Spleen (tissue), 11 donors: ENCODE measurements at regions not wholly inside any gene's neighbourhood (a gene's known extent, or its start where the extent isn't known, plus 50 kb on each side); places are given as distances from the start of the nearest gene placed in this dataset.

Source experiments
- DNase-seq: peaks from one replicate; pipeline ENCODE4 v3.0.0-alpha.2; 2020
- H3K27ac ChIP-seq, 8 donors: fragments of 200-600 bp; sonication (generic) in 7 of 8; 1 replicate in 4 of 8; 2 replicates in 4 of 8; pipeline versions ENCODE4 v1.5.0 to v1.8.0; 2016 to 2021; ENCODE audit warnings: inconsistent platforms in 4 of 8, mild to moderate bottlenecking in 4 of 8, moderate library complexity in 1 of 8
- H3K27me3 ChIP-seq, 7 donors: fragments of 200-600 bp; sonication (generic) in 6 of 7; replicated peaks in 1 of 7; 1 replicate in 4 of 7; 2 replicates in 3 of 7; pipeline versions ENCODE4 v1.5.0 to v1.8.0; 2016 to 2021; ENCODE audit warnings: inconsistent platforms in 3 of 7, mild to moderate bottlenecking in 1 of 7
- H3K36me3 ChIP-seq, 6 donors: fragments of 200-600 bp; sonication (generic) in 5 of 6; 1 replicate in 4 of 6; 2 replicates in 2 of 6; pipeline versions ENCODE4 v1.5.0 to v1.8.0; 2016 to 2021; ENCODE audit warnings: inconsistent platforms in 2 of 6
- H3K4me1 ChIP-seq, 6 donors: fragments of 200-600 bp; sonication (generic) in 5 of 6; 1 replicate in 3 of 6; 2 replicates in 3 of 6; pipeline versions ENCODE4 v1.5.0 to v1.8.0; 2016 to 2021; ENCODE audit warnings: inconsistent platforms in 3 of 6
- H3K4me3 ChIP-seq, 8 donors: fragments of 200-600 bp; sonication (generic) in 7 of 8; 1 replicate in 4 of 8; 2 replicates in 4 of 8; pipeline versions ENCODE4 v1.5.0 to v1.8.0; 2016 to 2021; ENCODE audit warnings: inconsistent platforms in 4 of 8, mild to moderate bottlenecking in 4 of 8, moderate library complexity in 2 of 8
- H3K9me3 ChIP-seq, 8 donors: fragments of 200-600 bp; sonication (generic) in 7 of 8; 1 replicate in 4 of 8; 2 replicates in 4 of 8; pipeline versions ENCODE4 v1.5.0 to v1.8.0; 2016 to 2021; ENCODE audit warnings: inconsistent platforms in 4 of 8
- POLR2A ChIP-seq, 3 donors: fragments of 450-650 bp; IDR thresholded peaks; one replicate each; pipeline ENCODE4 v1.5.1; 2017; ENCODE audit warnings: antibody characterized with exemption in 3 of 3, mild to moderate bottlenecking in 1 of 3
- POLR2AphosphoS5 ChIP-seq, 3 donors: sonication (generic); formaldehyde crosslinking; IDR thresholded peaks; one replicate each; pipeline ENCODE4 v1.5.1; 2017; ENCODE audit warnings: antibody characterized with exemption in 3 of 3
- WGBS, 5 donors: extraction: QIAGEN DNeasy Blood & Tissue Kit in 3 of 5; methylation state at CpG; one replicate each; pipeline versions ENCODE4 v1.1.5 to v1.1.7; 2013 to 2018; 5-methylcytosine and 5-hydroxymethylcytosine counted together
- intact Hi-C: fragments of 100-400 bp; cut with DNase I; formaldehyde crosslinking; loops from one replicate; pipeline ENCODE4 v1.15.0; 2023; ENCODE audit warnings: low total_unique reads
- TF ChIP-seq, protein P1 (sequence below), 11 experiments: fragments of 200-600 bp in 7 of 11; fragments of 450-650 bp in 4 of 11; sonication (generic) in 4 of 11; IDR thresholded peaks in 8 of 11; conservative IDR thresholded peaks in 3 of 11; 1 replicate in 7 of 11; 2 replicates in 4 of 11; pipeline versions ENCODE4 v1.4.0 to v1.8.0; 2016 to 2021; ENCODE audit warnings: antibody characterized with exemption in 11 of 11, inconsistent platforms in 4 of 11, mild to moderate bottlenecking in 1 of 11
- donor health status: healthy with polysubstance abuse.
- donor health status: DM: no; HTN: no; CAD: no; lungs with moderate emphysema.
- donor health status: DM: no; HTN: no; CAD: no.
- donor health status: Bipolar disorder and iron deficiency.
- donor health status: healthy.
- donor health status: DM: no; HTN: no; CAD: no.
- donor health status: DM: yes; HTN: yes; CAD: no.

DNA sequence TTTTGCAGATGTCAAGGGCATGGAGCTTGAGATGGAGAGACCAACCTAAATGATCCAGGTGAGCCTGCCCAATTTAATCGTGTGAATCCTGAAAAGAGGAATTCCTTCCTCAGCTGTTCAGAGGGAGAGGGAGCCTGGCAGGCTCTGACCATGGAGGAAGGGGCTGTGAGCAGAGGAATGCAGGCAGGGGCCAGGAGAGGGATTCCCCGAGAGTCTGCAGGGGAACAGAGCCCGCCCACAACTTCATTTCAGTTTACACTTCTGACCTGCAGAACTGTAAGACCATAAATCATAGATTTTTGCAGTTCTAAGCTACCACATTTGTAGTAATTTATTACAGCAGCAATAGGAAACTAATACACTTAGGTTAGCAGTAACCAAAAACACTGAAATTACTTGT, 164.1 kb downstream of the TBXT start:
- TF ChIP-seq POLR2AphosphoS5 (IDR thresholded peaks at IDR 0.05), result no peak
- TF ChIP-seq, protein P1, sequence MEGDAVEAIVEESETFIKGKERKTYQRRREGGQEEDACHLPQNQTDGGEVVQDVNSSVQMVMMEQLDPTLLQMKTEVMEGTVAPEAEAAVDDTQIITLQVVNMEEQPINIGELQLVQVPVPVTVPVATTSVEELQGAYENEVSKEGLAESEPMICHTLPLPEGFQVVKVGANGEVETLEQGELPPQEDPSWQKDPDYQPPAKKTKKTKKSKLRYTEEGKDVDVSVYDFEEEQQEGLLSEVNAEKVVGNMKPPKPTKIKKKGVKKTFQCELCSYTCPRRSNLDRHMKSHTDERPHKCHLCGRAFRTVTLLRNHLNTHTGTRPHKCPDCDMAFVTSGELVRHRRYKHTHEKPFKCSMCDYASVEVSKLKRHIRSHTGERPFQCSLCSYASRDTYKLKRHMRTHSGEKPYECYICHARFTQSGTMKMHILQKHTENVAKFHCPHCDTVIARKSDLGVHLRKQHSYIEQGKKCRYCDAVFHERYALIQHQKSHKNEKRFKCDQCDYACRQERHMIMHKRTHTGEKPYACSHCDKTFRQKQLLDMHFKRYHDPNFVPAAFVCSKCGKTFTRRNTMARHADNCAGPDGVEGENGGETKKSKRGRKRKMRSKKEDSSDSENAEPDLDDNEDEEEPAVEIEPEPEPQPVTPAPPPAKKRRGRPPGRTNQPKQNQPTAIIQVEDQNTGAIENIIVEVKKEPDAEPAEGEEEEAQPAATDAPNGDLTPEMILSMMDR (IDR thresholded peaks at IDR 0.05 in 8 of 11, conservative IDR thresholded peaks at IDR 0.05 in 3 of 11), result no peak
- DNase-seq, result no peak
- WGBS, 5 donors, result 26 to 55% (median 39%) methylated on average over 3 of the region's 3 CpGs
- H3K4me1 ChIP-seq, result peaks cover 0 to 34% (median 13%) of the 10 kb centered on the region in 6 donors
- H3K36me3 ChIP-seq, result no peaks in the 10 kb centered on the region
- H3K27ac ChIP-seq, result no peak overlapping the region
- no peak overlapping the region for H3K4me3 ChIP-seq
- intact Hi-C loops, result no loop called here
- peaks cover 4 to 79% (median 37%) of the 10 kb centered on the region in 7 donors for H3K27me3 ChIP-seq
- H3K9me3 ChIP-seq, result no peaks in the 10 kb centered on the region

DNA sequence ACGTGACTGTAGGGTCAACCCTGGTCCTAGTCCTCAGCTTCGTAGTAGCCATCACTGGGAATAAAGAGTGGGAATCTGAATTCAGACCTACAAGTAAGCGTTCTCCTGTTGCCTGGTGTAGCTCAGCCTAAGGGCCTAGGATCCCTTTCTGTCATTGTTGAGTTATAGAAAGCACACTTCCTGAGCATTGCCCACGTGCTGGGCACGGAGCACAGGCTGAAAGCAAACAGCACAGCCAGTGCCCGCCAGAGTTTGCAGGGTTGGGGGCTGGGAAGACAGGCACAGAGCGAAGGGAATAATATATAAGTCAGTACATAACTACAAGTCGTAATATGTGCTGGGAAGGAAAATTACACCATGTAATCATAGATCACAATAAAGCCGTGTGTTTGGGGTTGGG, 166.3 kb downstream of the TBXT start:
- Histone ChIP-seq H3K36me3 (no peaks in the 10 kb centered on the region), H3K27ac (no peak overlapping the region), H3K4me1 (peaks cover 0 to 13% (median 6%) of the 10 kb centered on the region in 6 donors), H3K27me3 (peaks cover 0 to 59% (median 19%) of the 10 kb centered on the region in 7 donors), H3K9me3 (no peaks in the 10 kb centered on the region), H3K4me3 (no peak overlapping the region)
- intact Hi-C loops, result no loop called here
- TF ChIP-seq, protein P1 (IDR thresholded peaks at IDR 0.05 in 8 of 11, conservative IDR thresholded peaks at IDR 0.05 in 3 of 11), result no peak
- TF ChIP-seq POLR2AphosphoS5 (IDR thresholded peaks at IDR 0.05) (no peak), POLR2A (IDR thresholded peaks at IDR 0.05) (no peak)
- 57 to 61% (median 59%) methylated on average over 9 of the region's 9 CpGs for WGBS, 5 donors
- DNase-seq, result no peak

DNA sequence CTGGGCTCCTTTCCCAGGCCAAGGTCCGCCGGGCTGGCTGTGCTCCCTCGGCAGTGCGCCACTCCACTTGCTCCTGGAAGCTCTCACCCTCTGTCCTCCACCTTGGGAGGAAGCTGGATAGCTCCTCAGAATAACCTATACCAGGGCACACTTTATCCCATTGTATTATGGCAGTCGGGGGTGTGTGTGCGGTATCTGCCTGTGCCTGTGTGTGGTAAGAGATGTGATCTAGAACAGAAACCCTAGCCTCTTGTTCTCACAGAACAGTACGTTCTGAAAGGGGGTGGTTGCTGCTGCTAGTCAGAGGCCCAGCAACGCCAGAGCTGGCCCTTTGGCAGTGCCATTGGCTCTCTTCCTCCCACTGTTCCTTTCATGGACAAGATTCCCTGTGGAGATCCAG, 168.4 kb downstream of the TBXT start:
- 85 to 94% (median 90%) methylated on average over 8 of the region's 8 CpGs for WGBS, 5 donors
- Histone ChIP-seq H3K4me1 (no peaks in the 10 kb centered on the region), H3K36me3 (no peaks in the 10 kb centered on the region), H3K9me3 (no peaks in the 10 kb centered on the region), H3K27me3 (peaks cover 0 to 38% (median 0%) of the 10 kb centered on the region in 7 donors), H3K27ac (no peak overlapping the region), H3K4me3 (no peak overlapping the region)
- TF ChIP-seq POLR2AphosphoS5 (IDR thresholded peaks at IDR 0.05) (no peak), POLR2A (IDR thresholded peaks at IDR 0.05) (no peak)
- TF ChIP-seq, protein P1 (IDR thresholded peaks at IDR 0.05 in 8 of 11, conservative IDR thresholded peaks at IDR 0.05 in 3 of 11), result no peak
- no peak for DNase-seq
- intact Hi-C loops, result no loop called here

DNA sequence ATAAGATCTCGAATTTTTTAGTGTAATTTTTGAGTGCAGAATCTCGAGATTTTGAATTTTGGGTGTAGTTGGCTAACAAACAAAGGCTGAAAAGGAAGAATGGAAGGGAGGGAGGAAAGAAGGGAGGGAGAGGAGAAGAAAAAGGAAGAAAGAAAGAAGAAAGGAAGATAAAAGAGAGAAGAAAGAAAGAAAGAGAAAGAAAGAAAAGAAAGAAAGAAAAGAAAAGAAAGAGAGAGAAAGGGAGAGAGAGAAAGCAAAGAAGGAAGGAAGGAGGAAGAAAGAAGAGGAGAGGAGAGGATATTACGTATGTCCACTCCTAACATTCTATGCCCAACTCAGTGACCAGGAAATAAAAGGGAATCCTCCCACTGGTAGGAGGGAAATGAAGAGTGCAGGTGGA, 169.6 kb downstream of the TBXT start:
- Histone ChIP-seq H3K27me3 (peaks cover 0 to 28% (median 0%) of the 10 kb centered on the region in 7 donors), H3K9me3 (no peaks in the 10 kb centered on the region), H3K4me3 (no peak overlapping the region), H3K27ac (no peak overlapping the region), H3K4me1 (no peaks in the 10 kb centered on the region), H3K36me3 (no peaks in the 10 kb centered on the region)
- no peak for TF ChIP-seq POLR2A (IDR thresholded peaks at IDR 0.05)
- TF ChIP-seq, protein P1 (IDR thresholded peaks at IDR 0.05 in 8 of 11, conservative IDR thresholded peaks at IDR 0.05 in 3 of 11), result no peak
- TF ChIP-seq POLR2AphosphoS5 (IDR thresholded peaks at IDR 0.05), result no peak
- intact Hi-C loops, result no loop called here
- DNase-seq, result no peak
- 57 to 73% (median 70%) methylated on average over 3 of the region's 3 CpGs for WGBS, 5 donors
